HEK293 (cell line): ENCODE measurements at regions not wholly inside any gene's neighbourhood (a gene's known extent, or its start where the extent isn't known, plus 50 kb on each side); places are given as distances from the start of the nearest gene placed in this dataset.

Source experiments
- CTCF ChIP-seq: fragments of 450-650 bp; formaldehyde crosslinking; IDR thresholded peaks from 2 replicates; pipeline ENCODE4 v1.5.1; 2016; ENCODE audit warnings: missing biosample characterization, missing genetic modification characterization
- EGR2 ChIP-seq: fragments of 450-650 bp; formaldehyde crosslinking; IDR thresholded peaks from 2 replicates; pipeline ENCODE4 v1.5.1; 2016; ENCODE audit warnings: low read depth, missing biosample characterization, missing genetic modification characterization
- GFI1B ChIP-seq: fragments of 450-650 bp; formaldehyde crosslinking; IDR thresholded peaks from 2 replicates; pipeline ENCODE4 v1.5.1; 2016; ENCODE audit warnings: missing biosample characterization, missing genetic modification characterization
- GLI4 ChIP-seq: fragments of 450-650 bp; formaldehyde crosslinking; IDR thresholded peaks from 2 replicates; pipeline ENCODE4 v1.5.1; 2016; ENCODE audit warnings: missing biosample characterization, missing genetic modification characterization
- INSM2 ChIP-seq: fragments of 450-650 bp; formaldehyde crosslinking; IDR thresholded peaks from 2 replicates; pipeline ENCODE4 v1.5.1; 2016; ENCODE audit warnings: missing biosample characterization, missing genetic modification characterization
- KLF17 ChIP-seq: fragments of 450-650 bp; formaldehyde crosslinking; IDR thresholded peaks from 2 replicates; pipeline ENCODE4 v1.5.1; 2016; ENCODE audit warnings: missing biosample characterization, missing genetic modification characterization
- KLF9 ChIP-seq: fragments of 450-650 bp; formaldehyde crosslinking; IDR thresholded peaks from 2 replicates; pipeline ENCODE4 v1.5.1; 2016; ENCODE audit warnings: missing biosample characterization, missing genetic modification characterization, low read depth
- PRDM10 ChIP-seq: fragments of 450-650 bp; formaldehyde crosslinking; IDR thresholded peaks from 2 replicates; pipeline ENCODE4 v1.5.1; 2016; ENCODE audit warnings: missing biosample characterization, missing genetic modification characterization
- SCRT2 ChIP-seq: fragments of 450-650 bp; formaldehyde crosslinking; IDR thresholded peaks from 2 replicates; pipeline ENCODE4 v1.5.1; 2016; ENCODE audit warnings: missing biosample characterization, missing genetic modification characterization
- SP3 ChIP-seq: fragments of 450-650 bp; formaldehyde crosslinking; IDR thresholded peaks from 2 replicates; pipeline ENCODE4 v1.5.1; 2016; ENCODE audit warnings: missing biosample characterization, missing genetic modification characterization
- ZBTB44 ChIP-seq: fragments of 450-650 bp; IDR thresholded peaks from 2 replicates; pipeline ENCODE4 v1.5.1; 2018; ENCODE audit warnings: missing biosample characterization, mild to moderate bottlenecking, missing genetic modification characterization
- ZFP37 ChIP-seq: fragments of 450-650 bp; formaldehyde crosslinking; IDR thresholded peaks from 2 replicates; pipeline ENCODE4 v1.5.1; 2016; ENCODE audit warnings: missing biosample characterization, missing genetic modification characterization
- ZFP41 ChIP-seq: fragments of 450-650 bp; formaldehyde crosslinking; IDR thresholded peaks from 2 replicates; pipeline ENCODE4 v1.5.1; 2016; ENCODE audit warnings: missing biosample characterization, missing genetic modification characterization, borderline replicate concordance
- ZNF280C ChIP-seq: fragments of 450-650 bp; formaldehyde crosslinking; IDR thresholded peaks from 2 replicates; pipeline ENCODE4 v1.5.1; 2016; ENCODE audit warnings: missing biosample characterization, missing genetic modification characterization
- ZNF549 ChIP-seq: fragments of 450-650 bp; IDR thresholded peaks from 2 replicates; pipeline ENCODE4 v1.5.1; 2018; ENCODE audit warnings: missing biosample characterization, missing genetic modification characterization, mild to moderate bottlenecking, inconsistent platforms, moderate library complexity
- ZNF561 ChIP-seq: fragments of 450-650 bp; IDR thresholded peaks from 2 replicates; pipeline ENCODE4 v1.5.1; 2018; ENCODE audit warnings: missing biosample characterization, missing genetic modification characterization, borderline replicate concordance
- ZNF600 ChIP-seq: fragments of 450-650 bp; formaldehyde crosslinking; IDR thresholded peaks from 2 replicates; pipeline ENCODE4 v1.5.1; 2016; ENCODE audit warnings: missing biosample characterization, missing genetic modification characterization
- ZNF654 ChIP-seq: fragments of 450-650 bp; formaldehyde crosslinking; IDR thresholded peaks from 2 replicates; pipeline ENCODE4 v1.5.1; 2016; ENCODE audit warnings: low read depth, missing biosample characterization, missing genetic modification characterization
- ZNF660 ChIP-seq: fragments of 450-650 bp; IDR thresholded peaks from 2 replicates; pipeline ENCODE4 v1.5.1; 2018; ENCODE audit warnings: missing biosample characterization, mild to moderate bottlenecking, missing genetic modification characterization
- ZNF692 ChIP-seq: fragments of 450-650 bp; formaldehyde crosslinking; IDR thresholded peaks from 2 replicates; pipeline ENCODE4 v1.5.1; 2016; ENCODE audit warnings: missing biosample characterization, missing genetic modification characterization
- ZNF747 ChIP-seq: fragments of 450-650 bp; formaldehyde crosslinking; IDR thresholded peaks from 2 replicates; pipeline ENCODE4 v1.5.1; 2016; ENCODE audit warnings: missing biosample characterization, missing genetic modification characterization
- ZNF768 ChIP-seq: fragments of 450-650 bp; formaldehyde crosslinking; IDR thresholded peaks from 2 replicates; pipeline ENCODE4 v1.5.1; 2018; ENCODE audit warnings: missing biosample characterization, mild to moderate bottlenecking, missing genetic modification characterization
- ZSCAN18 ChIP-seq: fragments of 450-650 bp; formaldehyde crosslinking; IDR thresholded peaks from 2 replicates; pipeline ENCODE4 v1.5.1; 2016; ENCODE audit warnings: missing biosample characterization, missing genetic modification characterization

- 0 out of 2 replicates have a peak, but pooled peaks have one; percentile 18 for TF ChIP-seq SP3 (tag by site-specific recombination)
- peak; percentile 69; the same call in 1 of the 2 replicates for TF ChIP-seq KLF9 (tag by site-specific recombination)
- no peak for TF ChIP-seq GLI4 (tag by site-specific recombination)
- peak; percentile 98 for TF ChIP-seq ZNF654 (tag by site-specific recombination)
- TF ChIP-seq ZNF747 (tag by site-specific recombination), result no peak
- no peak for TF ChIP-seq ZNF549 (tag by site-specific recombination)
- no peak for TF ChIP-seq ZNF768 (tag by site-specific recombination)
- TF ChIP-seq ZNF561 (tag by site-specific recombination), result no peak
- TF ChIP-seq ZNF692 (tag by site-specific recombination), result 0 out of 2 replicates have a peak, but pooled peaks have one; percentile 21
- TF ChIP-seq ZFP37 (tag by site-specific recombination), result no peak
- TF ChIP-seq ZNF280C, result no peak
- TF ChIP-seq PRDM10 (tag by site-specific recombination), result 0 out of 2 replicates have a peak, but pooled peaks have one; percentile 22
- peak; percentile 54; the same call in 1 of the 2 replicates for TF ChIP-seq CTCF (tag by site-specific recombination)
- no peak for TF ChIP-seq KLF17 (tag by site-specific recombination)
- 0 out of 2 replicates have a peak, but pooled peaks have one; percentile 10 for TF ChIP-seq EGR2
- TF ChIP-seq ZNF600 (tag by site-specific recombination), result no peak
- no peak for TF ChIP-seq GFI1B
- TF ChIP-seq ZBTB44 (tag by site-specific recombination), result no peak
- TF ChIP-seq INSM2 (tag by site-specific recombination), result no peak
- no peak for TF ChIP-seq ZFP41
- peak; percentile 46; the same call in 1 of the 2 replicates for TF ChIP-seq SCRT2 (tag by site-specific recombination)
- TF ChIP-seq ZSCAN18, result no peak
- 0 out of 2 replicates have a peak, but pooled peaks have one; percentile 63 for TF ChIP-seq ZNF660 (tag by site-specific recombination)
Measured at GRCh38 chr12:38053655-38054464, 262.7 kb upstream of the ALG10B start (continued).
